HG03469 (cell line): ENCODE measurements at regions not wholly inside any gene's neighbourhood (a gene's known extent, or its start where the extent isn't known, plus 50 kb on each side); places are given as distances from the start of the nearest gene placed in this dataset.
"Not testable (repeated sequence)": the region's sequence is repeated elsewhere in the genome, so short reads cannot be mapped to it uniquely, and the experiment has no call there.

Experiments used
- ATAC-seq: cut with Tn5 transposase; IDR thresholded peaks from one replicate; pipeline ENCODE4 v1.9.1; 2021; ENCODE audit warnings: mild to moderate bottlenecking, moderate library complexity, moderate number of reproducible peaks; ENCODE audit not compliant: unreplicated experiment

DNA sequence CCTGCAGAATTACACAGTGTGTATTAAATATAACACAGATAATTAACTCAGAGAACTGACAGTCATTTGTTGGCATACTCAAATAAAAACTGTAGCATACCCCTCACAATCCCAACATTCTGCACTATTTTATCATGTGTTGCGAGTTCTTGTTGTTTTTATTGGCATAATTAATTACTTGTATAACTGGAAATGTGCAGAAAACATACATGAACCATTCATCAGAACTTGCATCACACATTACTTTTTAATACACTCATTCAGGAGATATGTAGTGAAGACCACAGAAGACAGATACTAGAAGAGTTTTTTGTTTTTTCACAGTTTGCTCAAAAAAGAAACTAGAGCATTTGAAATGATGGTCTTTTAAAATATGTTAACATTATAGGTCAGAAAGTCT is 74.6 kb upstream of the NEIL3 start:
- no peak for ATAC-seq

DNA sequence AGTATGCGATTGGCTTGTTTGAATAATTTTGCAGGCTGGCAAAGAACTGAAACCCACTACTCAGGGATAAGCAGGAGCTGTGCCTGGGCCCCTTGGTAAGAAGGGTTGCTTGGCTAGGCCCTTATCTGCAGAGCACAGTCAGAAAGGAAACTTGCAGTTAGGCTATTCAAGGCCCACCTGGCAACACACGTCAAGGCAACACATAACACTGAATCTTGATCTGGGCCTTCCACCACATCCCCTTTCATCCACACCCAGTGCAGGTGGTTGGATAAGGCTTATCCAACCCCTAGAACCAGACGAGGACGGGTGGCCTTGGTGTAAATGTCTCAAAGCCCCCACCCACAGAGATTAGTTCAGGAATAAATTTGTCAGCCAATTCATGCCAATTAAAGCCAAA is 72.8 kb upstream of the NEIL3 start:
- no peak for ATAC-seq

DNA sequence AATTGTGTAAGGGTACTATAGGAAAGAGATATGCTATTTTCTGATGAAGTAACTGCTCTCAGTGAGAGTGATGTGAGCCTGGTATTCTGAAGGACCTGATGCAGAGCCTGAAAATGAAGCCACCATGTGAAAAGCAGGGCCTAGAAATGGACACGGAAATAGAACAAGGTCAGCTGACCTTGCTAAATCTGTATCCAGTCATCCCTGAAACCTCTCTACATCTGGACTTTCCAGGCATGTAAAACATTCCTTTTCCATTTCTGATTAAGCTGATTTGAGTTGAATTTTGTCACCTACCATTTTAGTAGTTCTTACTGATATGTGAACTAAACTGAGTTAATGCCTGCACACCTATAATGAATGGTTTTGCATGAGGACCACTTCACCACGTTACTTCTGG is 72.4 kb upstream of the NEIL3 start:
- ATAC-seq, result no peak

DNA sequence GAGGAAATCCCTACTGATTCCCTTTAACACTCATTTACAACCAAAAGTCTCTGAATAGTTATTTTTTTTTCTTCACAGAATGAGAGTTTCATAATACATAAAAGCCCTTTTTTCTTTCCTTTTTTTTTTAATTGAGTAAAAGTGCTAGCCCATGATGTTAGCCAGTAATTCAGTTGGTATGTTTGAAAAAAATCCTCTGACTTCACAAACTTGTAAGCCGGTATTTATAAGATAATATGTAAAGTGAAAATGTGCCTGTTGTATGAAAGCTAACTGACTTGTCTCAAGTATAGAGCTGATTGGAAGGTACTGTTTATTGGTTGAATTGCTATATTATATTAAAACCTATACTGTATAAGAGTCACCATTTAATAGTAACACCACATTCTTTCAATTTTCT is 70.2 kb upstream of the NEIL3 start:
- ATAC-seq, result no peak

DNA sequence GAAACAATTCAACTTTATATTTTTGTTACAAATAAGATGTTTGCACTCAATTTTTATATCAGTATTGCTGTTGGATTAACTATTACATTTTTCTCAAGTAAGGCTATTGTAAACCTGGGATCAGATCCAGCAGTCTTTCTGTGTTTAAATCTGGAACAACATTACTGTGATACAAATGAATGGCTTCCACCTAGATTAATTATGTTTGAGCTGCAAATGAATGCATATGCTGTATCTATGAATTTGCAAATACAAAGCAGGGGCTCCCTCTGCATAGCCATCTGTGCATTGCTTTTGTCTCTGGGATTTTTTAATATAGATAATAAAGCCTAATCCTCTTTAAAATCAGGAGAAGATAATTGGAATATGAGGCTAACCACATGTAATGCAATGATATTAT is 69.8 kb upstream of the NEIL3 start:
- ATAC-seq, result no peak

DNA sequence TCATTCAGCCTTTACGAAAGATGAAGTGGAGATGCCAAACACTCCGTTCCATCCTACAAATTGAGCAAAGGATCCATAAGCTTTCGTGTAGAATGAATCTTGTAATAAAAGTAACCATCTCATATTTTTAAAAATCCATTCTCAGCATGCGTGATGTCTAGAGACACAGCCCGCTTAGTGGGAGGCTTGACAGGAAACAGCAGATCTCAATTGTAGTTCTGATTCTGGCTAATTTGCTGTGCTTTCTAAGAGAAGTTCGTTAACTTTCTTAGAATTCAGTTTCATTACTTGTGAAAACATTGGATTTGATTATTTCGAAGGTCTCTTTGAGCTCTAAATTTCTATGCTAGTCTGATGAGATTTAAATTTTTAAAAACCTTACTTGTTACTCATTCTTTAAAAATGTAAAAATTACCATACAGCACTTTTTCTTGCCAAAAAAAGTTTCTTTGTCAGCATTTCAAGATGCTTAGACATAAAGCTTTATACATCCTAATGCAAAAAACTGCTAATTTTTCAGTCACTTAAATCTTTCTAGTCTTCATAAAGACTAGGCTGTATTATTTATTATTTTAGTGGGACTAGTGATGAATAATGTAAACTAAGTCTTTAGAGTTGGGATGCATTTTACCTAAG is 66.9 kb upstream of the NEIL3 start:
- no peak for ATAC-seq

DNA sequence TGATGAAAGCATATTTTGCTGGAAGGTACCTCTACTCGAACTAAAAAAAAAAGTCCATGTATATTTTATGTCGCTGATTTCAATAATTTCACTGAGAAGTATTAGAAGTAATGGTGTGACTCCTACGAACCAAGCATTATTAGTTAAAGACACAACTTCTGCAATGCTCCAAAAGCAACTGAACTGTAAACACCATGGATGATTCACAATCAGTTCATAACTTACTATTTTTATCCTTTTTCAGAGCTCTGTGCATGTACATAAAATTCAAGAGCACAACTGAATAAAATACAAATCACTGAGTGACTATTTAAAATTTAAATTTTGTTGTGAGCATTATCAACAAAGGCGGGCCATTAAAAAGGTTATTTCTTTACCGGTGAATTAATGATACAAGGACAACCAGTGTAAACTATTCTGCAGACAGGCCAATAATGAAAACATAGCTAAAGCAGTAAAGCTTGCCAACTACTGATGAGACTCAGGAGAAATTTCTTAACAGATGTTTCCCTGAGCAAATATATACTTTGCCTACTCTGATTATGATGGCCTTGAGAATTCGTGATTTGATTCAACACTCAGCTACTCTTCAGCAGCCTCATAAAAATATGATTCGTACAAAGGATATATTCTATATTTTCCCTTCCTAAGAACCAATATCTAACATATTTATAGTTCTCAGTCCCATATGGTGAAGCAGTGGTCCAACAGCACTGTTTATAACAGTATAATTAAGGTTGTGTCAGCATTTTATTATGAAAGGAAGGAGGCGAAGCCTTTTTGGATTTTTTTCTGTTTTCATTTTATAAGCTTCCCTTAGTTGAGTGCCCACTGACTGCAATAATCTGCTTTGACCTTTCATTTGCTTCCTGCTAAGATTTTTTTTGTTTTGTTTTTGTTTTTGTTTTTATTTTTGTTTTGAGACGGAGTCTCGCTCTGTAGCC is 62.8 kb upstream of the NEIL3 start:
- no peak for ATAC-seq

DNA sequence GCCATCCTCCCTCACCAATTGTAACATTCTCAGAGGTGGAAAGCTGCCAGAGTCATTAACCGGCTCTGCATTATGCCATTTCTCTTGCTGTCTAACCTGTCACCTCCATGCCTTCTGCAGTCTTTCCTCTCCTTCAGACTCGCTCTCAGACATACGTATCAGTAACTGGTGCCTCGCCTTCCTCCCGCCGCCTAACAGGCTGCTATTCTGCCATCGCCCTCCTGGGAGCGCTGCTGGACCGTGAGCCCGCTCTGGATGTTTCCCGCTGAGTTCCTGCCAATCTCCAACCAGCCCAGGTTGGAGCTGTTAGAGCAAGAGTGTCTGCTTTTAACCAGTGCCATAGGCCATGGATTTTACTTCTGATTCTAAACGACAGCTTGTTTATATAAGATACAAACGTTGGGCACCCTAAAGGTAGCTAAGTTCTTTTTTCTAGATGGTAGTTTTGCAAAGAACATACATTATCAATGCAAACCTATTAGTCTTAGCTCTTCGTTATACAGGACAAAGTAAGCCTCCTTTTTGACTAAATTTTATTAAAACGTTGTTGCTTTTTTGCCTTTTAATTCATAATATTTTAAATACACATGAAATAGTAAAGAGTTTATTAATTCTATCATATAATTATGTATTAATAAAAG is 59.5 kb upstream of the NEIL3 start:
- peak; percentile 98 for ATAC-seq

DNA sequence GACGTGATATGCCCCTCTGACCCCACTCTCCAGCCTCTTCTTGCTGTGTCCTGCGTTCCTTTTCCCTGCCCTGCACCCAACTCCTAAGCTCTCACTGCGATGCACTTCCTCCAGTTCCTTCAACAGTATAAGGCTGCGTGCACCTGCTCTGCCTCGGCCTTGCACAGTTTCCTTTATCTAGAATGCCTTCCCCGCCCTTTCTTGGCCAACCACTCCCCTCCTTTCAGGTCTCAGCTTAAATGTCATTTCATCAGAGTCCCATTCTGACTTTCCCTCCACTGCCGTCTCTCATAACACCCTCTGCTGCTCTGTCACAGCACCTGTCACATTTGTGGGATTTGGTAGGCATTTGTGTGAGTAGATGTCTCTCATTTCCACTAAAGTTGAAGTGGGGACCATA is 58.4 kb upstream of the NEIL3 start:
- ATAC-seq, result no peak

DNA sequence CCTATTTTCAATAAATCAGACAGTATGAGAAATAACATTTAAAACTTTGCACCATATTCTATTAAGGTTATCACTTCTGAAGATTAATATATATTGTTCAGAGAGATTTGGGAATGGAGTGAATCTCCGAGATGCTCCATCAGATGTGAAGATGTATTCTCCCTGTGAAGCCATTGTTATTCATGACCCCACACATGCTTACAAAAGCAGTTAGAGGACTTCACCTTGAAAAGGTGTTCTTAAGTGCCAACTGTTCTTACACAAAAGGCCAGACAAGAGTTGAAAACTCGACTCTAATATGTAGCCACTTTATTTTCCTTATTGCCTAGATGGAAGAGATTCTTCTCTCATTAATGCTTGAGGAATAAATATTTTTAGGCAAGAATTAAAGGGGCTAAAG is 54.3 kb upstream of the NEIL3 start:
- ATAC-seq, result no peak

DNA sequence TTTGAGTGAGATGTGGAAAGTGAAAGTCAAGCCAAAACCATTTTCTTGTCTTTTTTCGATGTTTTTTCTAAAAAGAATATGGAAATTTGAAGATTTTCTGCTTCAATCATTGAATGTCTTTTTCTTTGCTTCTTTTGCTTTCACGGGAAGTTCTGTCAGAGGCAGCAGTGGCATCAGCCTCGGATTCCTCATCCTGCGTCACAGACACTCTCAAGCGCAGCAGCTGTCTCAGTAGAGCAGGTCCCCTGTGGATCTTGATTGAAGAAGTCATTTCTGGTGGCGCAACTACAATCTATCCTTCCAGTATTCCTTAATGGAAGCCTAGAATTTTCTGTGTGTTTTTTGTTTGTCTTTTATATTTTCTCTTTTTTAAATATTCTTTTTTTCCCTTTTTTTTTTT is 52.7 kb upstream of the NEIL3 start:
- no peak for ATAC-seq

DNA sequence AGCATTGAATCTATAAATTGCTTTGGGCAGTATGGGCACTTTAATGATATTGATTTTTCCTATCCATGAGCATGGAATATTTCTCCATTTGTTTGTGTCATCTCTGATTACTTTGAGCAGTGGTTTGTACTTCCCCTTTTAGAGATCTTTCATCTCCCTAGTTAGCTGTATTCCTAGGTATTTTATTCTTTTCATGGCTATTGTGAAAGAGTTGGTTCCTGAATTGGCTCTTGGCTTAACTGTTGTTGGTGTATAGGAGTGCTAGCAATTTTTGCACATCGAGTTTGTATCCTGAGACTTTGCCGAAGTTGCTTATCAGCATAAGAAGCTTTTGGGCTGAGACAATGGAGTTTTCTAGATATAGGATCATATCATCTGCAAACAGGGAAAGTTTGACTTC is 50.2 kb upstream of the NEIL3 start:
- ATAC-seq, result not testable (repeated sequence)
